GM19043 (cell line): ENCODE measurements at regions not wholly inside any gene's neighbourhood (a gene's known extent, or its start where the extent isn't known, plus 50 kb on each side); places are given as distances from the start of the nearest gene placed in this dataset.
"Not testable (repeated sequence)": the region's sequence is repeated elsewhere in the genome, so short reads cannot be mapped to it uniquely, and the experiment has no call there.

Source experiments
- ATAC-seq: cut with Tn5 transposase; IDR thresholded peaks from one replicate; pipeline ENCODE4 v1.9.1; 2021; ENCODE audit warnings: low read depth; ENCODE audit not compliant: unreplicated experiment

- no peak for ATAC-seq
Observed at GRCh38 chr7:81244224-81244623, 325.4 kb upstream of the SEMA3C start.

- no peak for ATAC-seq
Observed at GRCh38 chr7:81236560-81236959, 317.7 kb upstream of the SEMA3C start.

DNA sequence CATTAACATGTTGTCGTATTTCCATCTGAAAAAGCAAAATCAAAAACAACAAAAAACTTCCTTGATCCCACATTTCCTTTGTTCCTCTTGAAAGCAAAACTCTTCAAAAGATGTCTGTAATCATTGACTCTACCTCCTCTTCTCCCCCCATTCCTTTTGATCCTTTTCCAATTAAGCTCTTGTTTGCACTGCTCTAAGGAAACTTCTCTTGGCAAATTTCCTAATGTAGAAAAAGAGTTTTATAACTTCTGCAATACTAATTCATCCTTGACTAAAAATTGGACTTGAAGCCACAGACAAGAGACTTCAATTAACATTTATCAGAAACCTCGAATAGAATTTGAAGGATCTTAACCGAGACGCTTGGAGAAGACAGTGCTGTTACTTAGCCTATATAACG, 317.1 kb upstream of the SEMA3C start:
- no peak for ATAC-seq

GRCh38 chr7:81234896-81235295, 316.0 kb upstream of the SEMA3C start:
- ATAC-seq, result no peak

- ATAC-seq, result no peak
Observed at GRCh38 chr7:81233208-81233940, 314.5 kb upstream of the SEMA3C start.

DNA sequence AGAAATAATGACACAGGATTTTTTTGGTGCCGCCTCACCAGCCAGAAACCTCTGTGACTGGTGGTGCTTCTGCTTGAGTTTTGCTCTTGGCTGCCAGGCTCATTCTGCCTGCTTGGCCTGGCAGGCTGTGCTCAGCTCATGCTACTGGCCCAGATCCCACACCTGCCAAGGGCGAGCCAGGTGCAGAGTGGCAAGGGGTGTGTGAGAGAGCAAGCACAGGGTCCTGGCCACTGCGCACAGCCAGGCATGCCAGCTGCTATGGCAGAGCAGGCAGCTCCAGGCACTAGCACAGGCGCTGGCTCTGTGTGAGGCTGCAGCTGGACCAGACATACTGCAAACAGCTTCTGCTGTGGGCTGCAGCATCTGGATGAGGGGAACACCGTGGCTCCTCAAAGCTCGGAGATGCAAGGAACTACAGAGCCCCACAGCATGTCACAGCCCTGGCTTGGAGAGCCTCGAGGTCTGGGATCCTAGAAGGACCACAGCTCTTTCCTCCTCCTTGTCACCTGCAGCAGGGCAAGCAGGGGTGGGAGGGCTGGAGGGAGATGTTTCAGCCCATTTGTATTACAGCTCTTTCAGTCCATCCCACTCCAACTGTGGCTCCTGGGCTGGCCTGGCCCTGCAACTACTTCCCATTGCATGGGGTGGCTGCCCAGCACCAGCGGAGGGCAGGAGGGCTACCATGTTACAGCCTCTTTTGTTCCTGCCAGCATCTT, 313.4 kb upstream of the SEMA3C start:
- no peak for ATAC-seq

DNA sequence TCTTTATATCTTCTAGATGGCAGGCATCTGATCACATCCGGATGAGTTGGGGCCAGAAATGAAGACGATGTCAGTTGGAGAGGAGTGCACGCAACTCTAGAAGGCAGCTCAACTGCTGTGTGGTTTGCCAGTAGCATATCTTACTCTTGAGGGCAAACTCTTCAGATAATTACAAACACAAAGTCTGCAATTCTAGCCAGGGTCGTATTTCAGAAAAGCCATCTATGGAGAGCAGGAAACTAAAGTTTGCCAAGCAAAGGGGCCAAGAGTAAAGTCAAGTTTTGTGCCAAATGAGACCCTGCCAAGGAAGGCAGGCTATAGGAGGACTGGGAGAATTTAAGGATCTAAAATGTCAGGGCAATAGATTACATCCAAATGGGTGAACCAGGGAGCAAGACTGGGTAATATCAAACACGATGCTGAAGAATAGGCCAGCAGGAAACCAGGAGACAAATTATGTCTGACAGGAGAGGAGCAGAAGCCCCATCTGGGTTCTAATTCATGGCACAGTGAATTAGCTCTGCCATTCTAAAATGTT, 312.5 kb upstream of the SEMA3C start:
- no peak for ATAC-seq

DNA sequence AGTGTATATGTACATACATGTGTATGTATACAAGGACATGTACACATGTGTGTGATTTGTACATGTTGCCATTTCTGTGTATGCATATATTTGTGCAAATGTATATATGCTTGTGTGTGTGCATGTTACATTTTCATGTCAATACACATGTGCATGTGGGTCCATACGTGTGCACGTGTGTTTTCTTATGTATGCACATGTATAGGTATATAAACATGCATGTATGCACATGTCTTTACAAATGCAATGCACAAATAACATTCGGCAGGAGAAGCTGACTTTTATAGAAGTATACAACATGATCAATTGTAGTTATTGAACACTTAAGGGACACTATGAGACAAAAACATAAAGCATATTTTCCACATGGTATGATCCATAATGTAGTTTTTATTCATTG, 307.4 kb upstream of the SEMA3C start:
- ATAC-seq, result no peak

GRCh38 chr7:81222692-81223091, 303.8 kb upstream of the SEMA3C start:
- ATAC-seq, result not testable (repeated sequence)

GRCh38 chr7:81221527-81222217, 302.8 kb upstream of the SEMA3C start:
- no peak for ATAC-seq

GRCh38 chr7:81218480-81219106, 299.7 kb upstream of the SEMA3C start:
- ATAC-seq, result no peak

DNA sequence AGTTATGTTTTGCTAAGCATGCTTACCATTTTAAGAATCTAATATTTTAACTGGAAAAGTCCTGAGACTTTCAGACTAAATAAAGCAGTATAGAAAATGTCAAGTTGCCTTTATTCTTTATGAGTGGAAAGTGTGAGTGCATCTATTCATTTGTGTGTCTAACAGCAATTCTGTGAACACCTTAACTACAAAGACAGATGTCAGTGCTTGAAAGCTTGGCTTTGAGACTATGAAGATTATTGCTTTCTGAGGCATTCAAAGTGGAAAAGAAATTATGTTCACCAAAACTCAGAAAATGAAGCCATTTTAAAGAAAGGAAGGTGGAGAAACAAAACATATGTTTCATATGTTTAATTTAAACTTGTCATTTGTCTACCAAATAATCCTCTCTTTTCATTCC, 294.5 kb upstream of the SEMA3C start:
- ATAC-seq, result no peak

DNA sequence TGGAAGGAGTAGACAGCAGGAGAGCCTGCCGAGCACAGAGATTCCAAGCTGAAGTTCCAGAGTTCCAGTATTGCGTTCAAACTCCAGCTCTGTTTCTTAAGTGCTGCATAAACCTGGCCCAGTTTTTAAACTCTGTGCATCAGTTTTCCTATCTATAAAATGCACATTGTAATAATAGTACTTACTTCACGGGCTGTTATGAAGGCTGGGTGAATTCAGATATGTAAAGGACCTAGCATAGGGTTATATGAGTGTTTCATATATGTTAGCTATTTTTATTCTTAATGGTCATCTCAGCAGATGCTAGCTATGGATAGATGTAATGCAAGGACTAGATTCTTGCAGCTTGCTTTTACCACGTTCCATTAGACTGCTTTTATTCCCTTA, 293.1 kb upstream of the SEMA3C start:
- ATAC-seq, result no peak

DNA sequence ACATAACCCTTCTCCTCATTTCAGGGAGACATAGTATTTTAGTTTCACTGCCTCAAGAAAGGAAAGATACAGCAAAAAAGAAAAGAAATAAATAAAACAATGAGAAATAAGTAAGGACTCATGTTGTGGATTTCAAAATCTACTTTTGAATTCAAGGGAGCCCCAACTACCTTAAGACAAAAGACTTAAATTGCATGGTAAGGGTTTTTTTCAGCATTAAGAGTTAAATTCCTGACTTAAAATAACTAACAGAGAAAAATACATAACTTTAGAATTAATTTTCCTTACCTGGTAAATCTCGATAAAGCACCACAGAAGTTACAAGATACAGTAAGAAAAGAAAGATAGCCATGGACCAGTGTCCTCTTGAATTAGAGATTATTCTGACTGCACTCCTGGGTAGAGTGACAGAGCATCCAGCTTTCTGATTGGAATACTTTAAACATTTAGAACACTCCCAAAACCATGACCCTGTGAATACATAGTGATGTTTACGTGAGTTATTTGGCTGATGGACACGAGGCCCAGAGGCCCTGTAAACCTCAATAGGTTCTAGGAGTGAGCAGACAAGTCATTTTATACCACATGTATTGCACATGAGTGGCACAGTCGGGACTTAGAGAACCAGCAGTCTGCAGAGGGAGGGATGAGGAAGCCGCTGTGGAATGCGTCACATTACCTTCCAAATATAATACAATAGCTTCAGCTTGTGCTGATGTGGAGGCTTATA, 292.5 kb upstream of the SEMA3C start:
- ATAC-seq, result no peak

DNA sequence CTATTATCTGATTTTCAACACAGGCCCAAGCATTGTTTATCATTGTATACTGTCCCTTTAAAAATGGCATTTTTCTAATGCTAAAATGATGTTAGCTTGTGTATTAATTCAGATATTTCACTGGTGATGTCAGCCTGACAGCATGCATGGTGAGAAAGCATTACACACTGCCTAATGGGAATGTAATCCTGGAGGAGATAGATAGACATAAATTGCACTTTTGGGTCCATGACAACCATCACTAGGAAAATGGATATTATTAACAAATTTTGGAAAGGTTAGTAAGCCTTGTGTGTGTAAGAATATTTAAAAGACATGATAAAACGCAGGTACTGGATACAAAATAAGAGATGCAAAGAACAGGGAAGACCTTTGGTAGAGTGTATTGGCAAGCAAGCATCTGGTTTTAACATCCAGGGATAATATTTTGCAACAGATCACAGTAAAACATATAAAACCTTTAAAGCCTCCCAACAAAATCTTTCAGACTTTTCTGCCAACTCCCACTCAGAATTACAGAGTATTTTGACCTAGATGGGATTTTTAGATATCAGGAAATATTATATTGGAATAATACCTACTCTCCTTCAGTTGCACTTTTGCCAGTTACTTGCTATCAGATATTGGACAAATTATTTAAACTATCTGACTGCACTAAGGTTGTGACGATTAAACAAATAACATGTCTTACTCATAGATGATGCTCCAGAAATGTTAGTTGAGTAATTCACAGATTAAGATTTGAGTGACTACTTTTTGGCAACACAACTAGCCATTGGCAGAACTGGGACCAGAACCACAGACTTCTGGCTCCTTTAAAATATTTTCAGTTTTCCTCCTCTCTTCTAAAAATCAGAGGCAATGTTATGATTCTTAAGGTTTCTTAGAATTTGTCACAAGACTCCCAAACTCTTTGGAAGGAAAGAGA, 291.6 kb upstream of the SEMA3C start:
- no peak for ATAC-seq

DNA sequence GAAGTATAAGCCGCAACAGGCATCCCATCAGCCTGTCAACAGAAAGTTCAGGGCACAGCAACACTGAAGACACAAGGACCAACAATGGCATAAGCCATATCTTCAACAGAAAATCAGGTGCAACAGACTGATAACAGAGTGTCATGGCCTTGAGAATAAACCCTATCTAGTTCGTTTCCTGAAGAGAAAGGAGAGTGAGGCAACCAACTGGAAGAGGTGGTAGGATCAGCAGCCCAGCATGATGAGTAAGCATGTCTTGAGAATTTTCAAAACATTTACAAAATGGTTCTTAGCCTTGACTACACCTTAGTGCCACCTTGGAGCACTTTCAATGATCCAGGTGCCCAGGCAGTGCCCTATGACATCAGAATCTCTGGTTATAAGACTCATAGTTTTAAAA, 290.2 kb upstream of the SEMA3C start:
- no peak for ATAC-seq

DNA sequence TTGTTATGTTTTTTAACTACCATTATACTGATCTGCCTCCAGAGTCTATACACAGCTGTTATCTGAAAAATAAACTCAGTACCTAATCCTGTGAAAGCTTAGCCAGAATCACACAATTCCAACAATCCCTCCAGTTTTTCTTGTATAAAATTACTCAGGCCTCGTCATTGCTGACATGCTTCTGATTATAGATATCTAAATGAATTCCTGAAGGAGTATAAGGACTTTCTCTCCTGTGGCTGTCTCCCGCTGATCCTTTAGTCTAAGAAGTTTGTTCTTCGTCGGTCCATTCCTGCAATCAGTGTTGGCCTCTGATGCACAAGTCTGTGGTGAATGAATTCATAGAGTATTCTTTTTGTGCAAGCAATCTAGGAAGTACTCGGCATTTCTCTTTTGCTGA, 288.9 kb upstream of the SEMA3C start:
- no peak for ATAC-seq

- no peak for ATAC-seq
Observed at GRCh38 chr7:81206667-81207360, 288.0 kb upstream of the SEMA3C start.

GRCh38 chr7:81206217-81206616, 287.4 kb upstream of the SEMA3C start:
- no peak for ATAC-seq
